Calu3 (cell line): ENCODE measurements at regions not wholly inside any gene's neighbourhood (a gene's known extent, or its start where the extent isn't known, plus 50 kb on each side); places are given as distances from the start of the nearest gene placed in this dataset.

Experiments used
- BruUV-seq: library from RNA; stranded (reverse); fragments of 400-500 nt; replicated peaks from 2 replicates; lab custom pipeline; 2021; lab: Mats Ljungman, UMichigan
- CTCF ChIA-PET: fragments of 300-600 bp; sonication (Branson Sonifier 250); formaldehyde crosslinking; loops from one replicate; lab custom pipeline; 2022; ENCODE audit warnings: antibody characterized with exemption; lab: Charles Lee
- DNase-seq: peaks from one replicate; pipeline ENCODE4 v3.0.0; 2022
- H3K27ac Mint-ChIP-seq: one replicate; pipeline ENCODE4 v1.8.0; 2022; ENCODE audit warnings: mixed read lengths; ENCODE audit not compliant: unreplicated experiment
- H3K27me3 Mint-ChIP-seq: one replicate; pipeline ENCODE4 v1.8.0; 2022; ENCODE audit warnings: mixed read lengths; ENCODE audit not compliant: unreplicated experiment
- H3K36me3 Mint-ChIP-seq: one replicate; pipeline ENCODE4 v1.8.0; 2022; ENCODE audit warnings: mild to moderate bottlenecking, moderate library complexity, mixed read lengths; ENCODE audit not compliant: insufficient read depth, unreplicated experiment
- H3K4me1 Mint-ChIP-seq: one replicate; pipeline ENCODE4 v1.8.0; 2022; ENCODE audit warnings: mild to moderate bottlenecking, low read depth, mixed read lengths; ENCODE audit not compliant: unreplicated experiment
- H3K4me3 Mint-ChIP-seq: one replicate; pipeline ENCODE4 v1.8.0; 2022; ENCODE audit warnings: mild to moderate bottlenecking, low read depth, moderate library complexity, mixed read lengths; ENCODE audit not compliant: unreplicated experiment
- H3K9me3 Mint-ChIP-seq: one replicate; pipeline ENCODE4 v1.8.0; 2022; ENCODE audit warnings: low read depth, mixed read lengths; ENCODE audit not compliant: unreplicated experiment
- intact Hi-C: fragments of 100-400 bp; cut with micrococcal nuclease; formaldehyde crosslinking; loops from one replicate; pipeline ENCODE4 v1.10.0; 2022; ENCODE audit not compliant: unreplicated experiment
- TF ChIP-seq, protein P1 (sequence below): fragments of 200-600 bp; IDR thresholded peaks from one replicate; pipeline ENCODE4 v1.8.0; 2022; ENCODE audit warnings: antibody characterized with exemption; ENCODE audit not compliant: unreplicated experiment

- Mint-ChIP-seq H3K9me3 (peaks cover 2% of the 10 kb centered on the region), H3K27ac (no peak overlapping the region), H3K27me3 (no peaks in the 10 kb centered on the region), H3K36me3 (no peaks in the 10 kb centered on the region), H3K4me1 (peaks cover 8% of the 10 kb centered on the region), H3K4me3 (no peak overlapping the region)
- TF ChIP-seq, protein P1, sequence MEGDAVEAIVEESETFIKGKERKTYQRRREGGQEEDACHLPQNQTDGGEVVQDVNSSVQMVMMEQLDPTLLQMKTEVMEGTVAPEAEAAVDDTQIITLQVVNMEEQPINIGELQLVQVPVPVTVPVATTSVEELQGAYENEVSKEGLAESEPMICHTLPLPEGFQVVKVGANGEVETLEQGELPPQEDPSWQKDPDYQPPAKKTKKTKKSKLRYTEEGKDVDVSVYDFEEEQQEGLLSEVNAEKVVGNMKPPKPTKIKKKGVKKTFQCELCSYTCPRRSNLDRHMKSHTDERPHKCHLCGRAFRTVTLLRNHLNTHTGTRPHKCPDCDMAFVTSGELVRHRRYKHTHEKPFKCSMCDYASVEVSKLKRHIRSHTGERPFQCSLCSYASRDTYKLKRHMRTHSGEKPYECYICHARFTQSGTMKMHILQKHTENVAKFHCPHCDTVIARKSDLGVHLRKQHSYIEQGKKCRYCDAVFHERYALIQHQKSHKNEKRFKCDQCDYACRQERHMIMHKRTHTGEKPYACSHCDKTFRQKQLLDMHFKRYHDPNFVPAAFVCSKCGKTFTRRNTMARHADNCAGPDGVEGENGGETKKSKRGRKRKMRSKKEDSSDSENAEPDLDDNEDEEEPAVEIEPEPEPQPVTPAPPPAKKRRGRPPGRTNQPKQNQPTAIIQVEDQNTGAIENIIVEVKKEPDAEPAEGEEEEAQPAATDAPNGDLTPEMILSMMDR, result no peak
- intact Hi-C loops, result no loop called here
- no peak for DNase-seq
- BruUV-seq, result no TSS peak
- CTCF ChIA-PET, result no interaction called here
Observed at GRCh38 chr12:58450868-58451482, 469.3 kb downstream of the LRIG3 start.

DNA sequence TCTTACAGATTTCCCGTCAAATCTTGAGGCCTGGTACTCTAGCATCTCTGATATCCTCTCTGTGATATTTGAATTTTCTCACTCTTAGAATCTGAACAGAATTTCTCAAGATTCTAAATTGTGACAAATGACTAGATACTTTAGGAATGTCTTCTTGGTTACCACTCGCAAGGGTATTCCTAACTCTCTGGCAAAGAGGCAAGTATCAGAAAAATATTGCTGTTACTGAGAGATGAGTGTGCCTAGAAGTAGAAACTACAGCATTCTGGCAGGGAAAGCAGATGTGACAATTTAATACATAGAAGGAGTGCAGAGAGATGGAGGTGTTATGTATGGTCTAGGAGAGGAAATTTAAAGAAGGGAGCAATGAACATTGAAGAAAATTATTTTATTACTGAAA is 467.8 kb downstream of the LRIG3 start:
- Mint-ChIP-seq H3K27ac (no peak overlapping the region), H3K27me3 (no peaks in the 10 kb centered on the region), H3K9me3 (peaks cover 2% of the 10 kb centered on the region), H3K4me1 (peaks cover 9% of the 10 kb centered on the region), H3K36me3 (no peaks in the 10 kb centered on the region), H3K4me3 (no peak overlapping the region)
- intact Hi-C loops, result no loop called here
- no TSS peak for BruUV-seq
- no peak for DNase-seq
- TF ChIP-seq, protein P1, result no peak
- CTCF ChIA-PET, result no interaction called here

DNA sequence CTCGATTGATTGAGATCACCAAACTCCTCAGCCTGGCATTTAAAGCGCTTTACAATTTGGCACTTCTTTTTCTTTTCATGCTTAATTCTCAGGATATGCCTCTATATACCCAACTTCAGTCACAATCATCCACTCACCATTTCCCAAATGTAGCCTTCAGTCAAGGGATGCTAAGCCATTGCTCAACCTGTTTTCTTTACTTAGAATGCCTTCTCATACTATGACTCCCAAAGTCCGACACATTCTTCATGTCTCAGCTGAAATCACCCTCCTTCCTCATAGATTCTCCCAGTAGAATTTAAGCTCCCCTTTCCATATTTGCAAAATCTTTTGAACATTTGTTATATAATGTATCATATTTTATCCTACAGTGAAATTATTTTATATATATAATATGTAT is 467.0 kb downstream of the LRIG3 start:
- Mint-ChIP-seq H3K36me3 (no peaks in the 10 kb centered on the region), H3K27ac (no peak overlapping the region), H3K27me3 (no peaks in the 10 kb centered on the region), H3K4me3 (no peak overlapping the region), H3K4me1 (peaks cover 16% of the 10 kb centered on the region), H3K9me3 (peaks cover 2% of the 10 kb centered on the region)
- no TSS peak for BruUV-seq
- CTCF ChIA-PET, result interaction anchor here (0.6 kb wide), 1 partner anchor 10 kb away, joined by 3 read pairs; no protein-coding TSS in a partner anchor
- intact Hi-C loops, result no loop called here
- TF ChIP-seq, protein P1, result no peak
- no peak for DNase-seq

DNA sequence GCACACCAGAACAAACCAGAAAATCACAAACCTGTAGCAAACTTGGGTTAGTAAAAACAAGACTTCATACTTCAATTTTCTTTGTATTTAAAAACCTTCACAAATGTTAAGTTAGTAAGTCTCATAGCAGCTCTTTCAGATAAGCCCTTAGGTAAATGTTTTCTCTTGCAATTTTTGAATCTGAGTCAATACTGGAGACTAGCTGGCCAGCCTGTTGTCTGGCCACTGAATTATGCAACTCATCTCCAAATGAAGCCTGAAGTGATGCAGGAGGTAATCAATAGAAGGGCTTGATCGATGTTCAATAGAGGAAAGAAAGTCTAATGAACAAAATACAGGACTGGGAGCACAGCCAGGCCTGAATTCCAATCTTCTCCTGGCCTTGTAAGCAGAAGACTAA is 465.2 kb downstream of the LRIG3 start:
- peaks cover 2% of the 10 kb centered on the region for H3K9me3 Mint-ChIP-seq
- no peaks in the 10 kb centered on the region for H3K36me3 Mint-ChIP-seq
- H3K4me3 Mint-ChIP-seq, result no peak overlapping the region
- no peak overlapping the region for H3K27ac Mint-ChIP-seq
- BruUV-seq, result no TSS peak
- peaks cover 27% of the 10 kb centered on the region for H3K4me1 Mint-ChIP-seq
- TF ChIP-seq, protein P1, result no peak
- DNase-seq, result no peak
- CTCF ChIA-PET, result no interaction called here
- intact Hi-C loops, result no loop called here
- H3K27me3 Mint-ChIP-seq, result no peaks in the 10 kb centered on the region
